PC-3 (cell line): ENCODE measurements at regions not wholly inside any gene's neighbourhood (a gene's known extent, or its start where the extent isn't known, plus 50 kb on each side); places are given as distances from the start of the nearest gene placed in this dataset.

ENCODE experiments used
- ATAC-seq: fragments of 200-7000 bp; cut with Tn5 transposase; 2 replicates; pipeline ENCODE4 v1.9.1; 2020; ENCODE audit warnings: mild to moderate bottlenecking, moderate library complexity
- BruUV-seq: library from RNA; stranded (reverse); fragments of 400-500 nt; replicated peaks from 2 replicates; lab custom pipeline; 2021; lab: Mats Ljungman, UMichigan
- CTCF ChIA-PET: fragments of 300-600 bp; sonication (Branson Sonifier 250); formaldehyde crosslinking; loops from one replicate; lab custom pipeline; 2022; ENCODE audit warnings: antibody characterized with exemption; lab: Charles Lee
- POLR2A ChIA-PET: fragments of 300-600 bp; sonication (Branson Sonifier 250); formaldehyde crosslinking; loops from one replicate; lab custom pipeline; 2022; ENCODE audit warnings: antibody characterized with exemption; ENCODE audit not compliant: unreplicated experiment; lab: Charles Lee
- DNase-seq: peaks from one replicate; pipeline ENCODE4 v3.0.0-alpha.2; 2015
- H2AFZ ChIP-seq: fragments of 300-600 bp; sonication (generic); 2 replicates; pipeline ENCODE4 v1.6.0; 2016; ENCODE audit warnings: antibody characterized with exemption, low read length
- H3F3A ChIP-seq: fragments of 300-600 bp; sonication (generic); one replicate; pipeline ENCODE4 v1.6.0; 2017; ENCODE audit warnings: antibody characterized with exemption, low read length, control low read depth, mild to moderate bottlenecking; ENCODE audit not compliant: unreplicated experiment
- H3K27ac ChIP-seq: fragments of 300-600 bp; sonication (generic); 2 replicates; pipeline ENCODE4 v1.5.1; 2016; ENCODE audit warnings: mild to moderate bottlenecking, low read length
- H3K27me3 ChIP-seq: fragments of 300-600 bp; sonication (generic); 2 replicates; pipeline ENCODE4 v1.6.1; 2016; ENCODE audit warnings: low read length, mixed read lengths
- H3K36me3 ChIP-seq: fragments of 300-600 bp; sonication (generic); 2 replicates; pipeline ENCODE4 v1.6.1; 2016; ENCODE audit warnings: low read depth, mixed run types, low read length, mixed read lengths
- H3K4me1 ChIP-seq: fragments of 300-600 bp; sonication (generic); 2 replicates; pipeline ENCODE4 v1.5.1; 2016; ENCODE audit warnings: low read length; ENCODE audit not compliant: insufficient read depth
- H3K4me2 ChIP-seq: fragments of 300-600 bp; sonication (generic); 2 replicates; pipeline ENCODE4 v1.6.0; 2016; ENCODE audit warnings: low read length
- H3K4me3 ChIP-seq: fragments of 300-600 bp; sonication (generic); 2 replicates; pipeline ENCODE4 v1.5.1; 2016; ENCODE audit warnings: mild to moderate bottlenecking, low read length, mixed read lengths
- H3K79me2 ChIP-seq: fragments of 300-600 bp; sonication (generic); 2 replicates; pipeline ENCODE4 v1.6.1; 2017; ENCODE audit warnings: low read length, mixed read lengths
- H3K9ac ChIP-seq: fragments of 300-600 bp; sonication (generic); 2 replicates; pipeline ENCODE4 v1.6.0; 2016; ENCODE audit warnings: mild to moderate bottlenecking, low read length
- H3K9me2 ChIP-seq: fragments of 300-600 bp; sonication (generic); replicated peaks from 2 replicates; pipeline ENCODE4 v1.6.1; 2016; ENCODE audit warnings: mixed run types, low read length, mixed read lengths
- H3K9me3 ChIP-seq: fragments of 300-600 bp; sonication (generic); 2 replicates; pipeline ENCODE4 v1.6.1; 2016; ENCODE audit warnings: low read length, mixed read lengths
- H4K20me1 ChIP-seq: fragments of 300-600 bp; sonication (generic); 2 replicates; pipeline ENCODE4 v1.6.1; 2016; ENCODE audit warnings: low read length, mixed read lengths
- CTCF ChIP-seq: fragments of 300-600 bp; sonication (generic); conservative IDR thresholded peaks from 2 replicates; pipeline ENCODE4 v1.5.1; 2017; ENCODE audit warnings: antibody characterized with exemption, low read depth, mild to moderate bottlenecking, low read length
- EZH2 ChIP-seq: fragments of 300-600 bp; sonication (generic); IDR thresholded peaks from one replicate; pipeline ENCODE4 v1.6.1; 2017; ENCODE audit warnings: antibody characterized with exemption, mild to moderate bottlenecking, low read length; ENCODE audit not compliant: unreplicated experiment
- EZH2phosphoT487 ChIP-seq: fragments of 300-600 bp; sonication (generic); IDR thresholded peaks from 2 replicates; pipeline ENCODE4 v1.6.1; 2018; ENCODE audit warnings: mild to moderate bottlenecking, antibody characterized with exemption, low read length, borderline replicate concordance
- intact Hi-C: fragments of 100-400 bp; cut with micrococcal nuclease; formaldehyde crosslinking; loops from 2 replicates; pipeline ENCODE4 v1.9.0; 2023

GRCh38 chr5:178797101-178797521 lies 62.6 kb upstream of the ZNF354B start:
- no TSS peak for BruUV-seq

GRCh38 chr5:178796165-178796945 lies 63.4 kb upstream of the ZNF354B start:
- no peaks in the 10 kb centered on the region for H3K79me2 ChIP-seq
- intact Hi-C loops, result no loop called here
- no TSS peak for BruUV-seq
- H3K4me3 ChIP-seq, result no peak overlapping the region
- DNase-seq (no peak), ATAC-seq (no peak)
- ChIA-PET POLR2A (no interaction called here), CTCF (no interaction called here)
- H4K20me1 ChIP-seq, result no peaks in the 10 kb centered on the region
- H3K9me2 ChIP-seq, result no peaks in the 10 kb centered on the region
- no peaks in the 10 kb centered on the region for H3F3A ChIP-seq
- H3K36me3 ChIP-seq, result no peaks in the 10 kb centered on the region
- H3K27me3 ChIP-seq, result peaks cover 21% of the 10 kb centered on the region
- no peak overlapping the region for H3K9ac ChIP-seq
- no peak overlapping the region for H3K4me2 ChIP-seq
- H2AFZ ChIP-seq, result no peak overlapping the region
- no peaks in the 10 kb centered on the region for H3K9me3 ChIP-seq
- no peak for TF ChIP-seq EZH2phosphoT487
- TF ChIP-seq EZH2, result no peak
- no peak for TF ChIP-seq CTCF
- H3K4me1 ChIP-seq, result no peaks in the 10 kb centered on the region
- H3K27ac ChIP-seq, result no peak overlapping the region

More at GRCh38 chr5:178797101-178797521, 62.6 kb upstream of the ZNF354B start:
- intact Hi-C loops, result no loop called here
- ChIA-PET POLR2A (no interaction called here), CTCF (no interaction called here)
- Histone ChIP-seq H3K79me2 (no peaks in the 10 kb centered on the region), H3K4me3 (no peak overlapping the region), H3K4me2 (no peak overlapping the region), H3K27me3 (peaks cover 21% of the 10 kb centered on the region), H3K27ac (no peak overlapping the region), H3K9ac (no peak overlapping the region), H3K9me2 (no peaks in the 10 kb centered on the region), H3K9me3 (no peaks in the 10 kb centered on the region), H2AFZ (no peak overlapping the region), H4K20me1 (no peaks in the 10 kb centered on the region), H3K36me3 (no peaks in the 10 kb centered on the region), H3F3A (no peaks in the 10 kb centered on the region), H3K4me1 (no peaks in the 10 kb centered on the region)
- ATAC-seq (no peak), DNase-seq (no peak)
- TF ChIP-seq EZH2phosphoT487 (no peak), EZH2 (no peak), CTCF (no peak)

GRCh38 chr5:178794433-178794832 lies 64.0 kb upstream of the ZNF354A start:
- Histone ChIP-seq H3K79me2 (no peaks in the 10 kb centered on the region), H3K27me3 (peaks cover 21% of the 10 kb centered on the region), H3K4me3 (no peak overlapping the region), H3F3A (no peaks in the 10 kb centered on the region), H3K9me2 (no peaks in the 10 kb centered on the region), H2AFZ (no peak overlapping the region), H3K4me2 (no peak overlapping the region), H3K36me3 (no peaks in the 10 kb centered on the region), H3K4me1 (no peaks in the 10 kb centered on the region), H3K9ac (no peak overlapping the region), H3K27ac (no peak overlapping the region), H4K20me1 (no peaks in the 10 kb centered on the region), H3K9me3 (no peaks in the 10 kb centered on the region)
- intact Hi-C loops, result no loop called here
- BruUV-seq, result no TSS peak
- CTCF ChIA-PET, result no interaction called here
- POLR2A ChIA-PET, result no interaction called here
- no peak for DNase-seq
- TF ChIP-seq EZH2 (no peak), CTCF (no peak), EZH2phosphoT487 (no peak)
- ATAC-seq, result no peak
